Osteocyte (in vitro differentiated cells): ENCODE measurements at regions not wholly inside any gene's neighbourhood (a gene's known extent, or its start where the extent isn't known, plus 50 kb on each side); places are given as distances from the start of the nearest gene placed in this dataset.

Experiments
- DNase-seq: peaks from one replicate; pipeline ENCODE4 v3.0.0; 2021; ENCODE audit warnings: mixed read lengths; ENCODE audit not compliant: unreplicated experiment; ENCODE audit errors: extremely low spot score
- H3K27ac Mint-ChIP-seq: one replicate; pipeline ENCODE4 v1.8.0; 2021; ENCODE audit warnings: mild to moderate bottlenecking, mixed read lengths; ENCODE audit not compliant: unreplicated experiment
- H3K27me3 Mint-ChIP-seq: one replicate; pipeline ENCODE4 v1.8.0; 2021; ENCODE audit warnings: mixed read lengths; ENCODE audit not compliant: unreplicated experiment
- H3K36me3 Mint-ChIP-seq: one replicate; pipeline ENCODE4 v1.8.0; 2021; ENCODE audit warnings: mixed read lengths; ENCODE audit not compliant: unreplicated experiment
- H3K4me1 Mint-ChIP-seq: one replicate; pipeline ENCODE4 v1.8.0; 2021; ENCODE audit warnings: mixed read lengths; ENCODE audit not compliant: unreplicated experiment
- H3K4me3 Mint-ChIP-seq: one replicate; pipeline ENCODE4 v1.8.0; 2021; ENCODE audit warnings: mild to moderate bottlenecking, moderate library complexity, mixed read lengths; ENCODE audit not compliant: unreplicated experiment
- H3K9me3 Mint-ChIP-seq: one replicate; pipeline ENCODE4 v1.8.0; 2021; ENCODE audit warnings: mixed read lengths; ENCODE audit not compliant: unreplicated experiment
- CTCF ChIP-seq: fragments of 200-600 bp; sonication (generic); IDR thresholded peaks from 2 replicates; pipeline ENCODE4 v1.5.0; 2021; ENCODE audit warnings: antibody characterized with exemption, mild to moderate bottlenecking, moderate library complexity

- Mint-ChIP-seq H3K4me1 (peaks cover 4% of the 10 kb centered on the region), H3K36me3 (no peaks in the 10 kb centered on the region), H3K27me3 (no peaks in the 10 kb centered on the region), H3K4me3 (no peak overlapping the region), H3K9me3 (peaks cover 7% of the 10 kb centered on the region), H3K27ac (no peak overlapping the region)
- no peak for TF ChIP-seq CTCF
- no peak for DNase-seq
Observed at GRCh38 chr1:193520472-193520871, 334.1 kb upstream of the B3GALT2 start.

DNA sequence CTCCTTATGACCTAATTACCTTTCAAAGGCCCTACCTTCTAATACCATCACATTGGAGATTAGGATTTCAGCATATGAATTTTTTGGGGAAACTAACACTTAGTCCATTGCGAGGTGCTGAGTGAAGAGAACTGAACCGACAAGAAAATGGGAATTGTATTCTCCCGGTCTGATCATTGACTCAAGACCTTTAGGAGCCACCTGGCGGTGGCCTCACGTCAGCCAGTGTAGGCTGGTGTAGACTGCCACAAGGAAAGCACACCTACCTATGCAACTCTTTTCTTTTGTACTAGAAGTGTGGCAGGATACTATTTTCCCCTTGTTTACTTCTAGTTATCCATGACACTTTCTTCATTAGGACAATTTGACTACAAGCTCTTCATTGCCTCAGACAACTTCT, 333.5 kb upstream of the B3GALT2 start:
- H3K4me1 Mint-ChIP-seq, result peaks cover 4% of the 10 kb centered on the region

DNA sequence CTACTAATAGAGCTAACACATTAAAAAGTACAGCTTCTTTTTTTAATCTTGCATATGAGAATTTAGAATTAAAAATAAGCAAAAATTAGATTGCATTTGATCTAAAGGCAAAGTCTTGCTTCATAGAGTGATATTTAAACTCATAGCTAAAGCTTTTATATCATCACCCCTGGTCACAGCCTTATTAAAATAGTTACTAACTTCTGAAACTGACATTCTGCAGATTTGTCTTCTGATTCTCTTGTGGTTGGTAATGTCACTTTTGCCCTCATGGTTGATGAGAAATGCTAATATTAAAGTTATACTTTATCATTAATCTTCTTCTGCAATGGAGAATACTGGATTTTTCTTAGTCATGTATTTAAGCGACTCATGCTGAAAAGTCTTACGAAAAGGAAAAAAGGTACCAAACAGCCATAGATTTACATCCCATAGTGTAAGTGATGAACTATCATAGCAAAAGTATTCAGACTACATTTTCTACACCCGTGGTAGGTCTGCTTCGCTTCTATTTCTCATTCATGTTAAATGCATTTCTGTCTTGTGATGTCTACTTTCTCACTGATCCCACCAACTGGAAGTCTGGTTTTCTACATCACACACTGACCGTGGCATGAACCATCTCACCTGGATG, 330.5 kb upstream of the B3GALT2 start:
- DNase-seq, result no peak
- Mint-ChIP-seq H3K27ac (no peak overlapping the region), H3K4me1 (peaks cover 19% of the 10 kb centered on the region), H3K27me3 (no peaks in the 10 kb centered on the region), H3K4me3 (no peak overlapping the region), H3K9me3 (peaks cover 13% of the 10 kb centered on the region), H3K36me3 (peaks cover 1% of the 10 kb centered on the region)
- TF ChIP-seq CTCF, result no peak

More for the DNA sequence above, 333.5 kb upstream of the B3GALT2 start:
- Mint-ChIP-seq H3K36me3 (no peaks in the 10 kb centered on the region), H3K27ac (no peak overlapping the region), H3K4me3 (no peak overlapping the region), H3K27me3 (no peaks in the 10 kb centered on the region), H3K9me3 (peaks cover 7% of the 10 kb centered on the region)
- no peak for TF ChIP-seq CTCF
- DNase-seq, result no peak

DNA sequence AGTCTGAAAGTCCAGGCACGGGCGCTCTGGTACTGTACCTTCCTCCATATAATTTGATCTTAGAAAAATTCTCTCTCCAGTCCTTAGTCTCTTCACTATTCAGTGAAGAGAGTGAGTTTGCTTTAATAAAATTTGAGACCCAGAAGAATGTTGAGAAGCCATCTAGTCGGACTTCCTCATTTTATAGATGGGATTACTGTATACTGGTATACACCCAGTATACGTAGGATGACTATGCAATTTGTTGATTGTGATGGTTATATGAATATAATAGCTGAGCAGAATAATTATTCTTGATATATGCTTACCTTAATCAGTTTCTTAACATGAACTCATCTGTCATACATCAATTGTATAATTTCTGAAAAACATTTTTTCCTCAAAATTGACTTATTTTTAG, 328.0 kb upstream of the B3GALT2 start:
- Mint-ChIP-seq H3K4me1 (peaks cover 15% of the 10 kb centered on the region), H3K27me3 (no peaks in the 10 kb centered on the region), H3K4me3 (no peak overlapping the region), H3K36me3 (peaks cover 6% of the 10 kb centered on the region), H3K9me3 (peaks cover 21% of the 10 kb centered on the region), H3K27ac (peak overlapping the region; percentile 62)
- DNase-seq, result no peak
- TF ChIP-seq CTCF, result no peak

- H3K36me3 Mint-ChIP-seq, result peaks cover 6% of the 10 kb centered on the region
- H3K4me3 Mint-ChIP-seq, result no peak overlapping the region
- peaks cover 21% of the 10 kb centered on the region for H3K9me3 Mint-ChIP-seq
- no peaks in the 10 kb centered on the region for H3K27me3 Mint-ChIP-seq
- no peak for TF ChIP-seq CTCF
- peaks cover 15% of the 10 kb centered on the region for H3K4me1 Mint-ChIP-seq
- peak overlapping the region; percentile 62 for H3K27ac Mint-ChIP-seq
- no peak for DNase-seq
Observed at GRCh38 chr1:193513032-193513431, 326.6 kb upstream of the B3GALT2 start.
